Large intestine (tissue), 3 donors: ENCODE measurements at regions not wholly inside any gene's neighbourhood (a gene's known extent, or its start where the extent isn't known, plus 50 kb on each side); places are given as distances from the start of the nearest gene placed in this dataset.
A peak's percentile ranks its signal among the peaks of the same experiment; 100 is the strongest.

Experiments used
- DNase-seq, 2 donors: peaks; one replicate each; pipeline versions ENCODE4 v3.0.0 to v3.0.0-alpha.2; 2013
- H3K27ac ChIP-seq: one replicate; pipeline ENCODE4 v1.5.1; 2013; ENCODE audit warnings: low read length
- H3K27me3 ChIP-seq: 2 replicates; pipeline ENCODE4 v1.6.1; 2013; ENCODE audit warnings: low read length; ENCODE audit not compliant: control insufficient read depth, insufficient read depth
- H3K36me3 ChIP-seq: 2 replicates; pipeline ENCODE4 v1.6.1; 2013; ENCODE audit warnings: low read length; ENCODE audit not compliant: control insufficient read depth, insufficient read depth
- H3K4me1 ChIP-seq: one replicate; pipeline ENCODE4 v1.6.1; 2013; ENCODE audit warnings: low read length; ENCODE audit not compliant: control insufficient read depth, insufficient read depth
- H3K4me3 ChIP-seq: one replicate; pipeline ENCODE4 v1.5.1; 2013; ENCODE audit warnings: low read length
- H3K9me3 ChIP-seq: one replicate; pipeline ENCODE4 v1.6.1; 2013; ENCODE audit warnings: mild to moderate bottlenecking, low read depth, low read length, moderate library complexity; ENCODE audit not compliant: control insufficient read depth
- WGBS: methylation state at CpG from one replicate; pipeline ENCODE4 v1.1.5; 2013; ENCODE audit warnings: low lambda C conversion rate; ENCODE audit not compliant: insufficient coverage; 5-methylcytosine and 5-hydroxymethylcytosine counted together

GRCh38 chr13:52975969-52976368 is 52.6 kb upstream of the OLFM4 start:
- WGBS: 100% methylated on average over 2 of the region's 5 CpGs

DNA sequence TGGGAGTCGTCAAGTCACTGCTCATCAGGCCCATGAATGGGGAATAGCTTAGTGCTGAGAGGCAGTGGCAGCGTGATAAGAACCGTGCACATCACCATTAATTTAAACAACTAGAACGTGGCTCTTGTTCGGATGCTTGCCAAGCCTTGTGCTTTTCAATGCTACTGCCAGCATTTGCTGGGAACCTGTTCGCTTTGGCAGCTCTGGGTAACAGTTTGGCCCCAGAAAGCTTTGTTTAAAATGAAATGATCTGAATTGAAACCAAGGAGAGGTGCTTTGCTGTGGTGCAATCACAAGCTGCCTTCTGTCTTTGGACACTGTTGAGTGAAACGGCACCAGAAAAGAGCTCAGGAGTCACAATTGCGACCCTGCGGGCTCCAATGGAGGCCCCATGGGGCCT is 53.5 kb upstream of the OLFM4 start:
- no peaks in the 10 kb centered on the region for H3K9me3 ChIP-seq
- H3K4me3 ChIP-seq: no peak overlapping the region
- DNase-seq: no peak
- H3K36me3 ChIP-seq: no peaks in the 10 kb centered on the region
- WGBS: no CpG with 5 or more reads among the region's 9 CpGs
- no peak overlapping the region for H3K27ac ChIP-seq
- H3K27me3 ChIP-seq: no peaks in the 10 kb centered on the region
- H3K4me1 ChIP-seq: no peaks in the 10 kb centered on the region

More at GRCh38 chr13:52975969-52976368, 52.6 kb upstream of the OLFM4 start:
- no peaks in the 10 kb centered on the region for H3K9me3 ChIP-seq
- DNase-seq: no peak
- no peaks in the 10 kb centered on the region for H3K36me3 ChIP-seq
- H3K27me3 ChIP-seq: no peaks in the 10 kb centered on the region
- H3K4me1 ChIP-seq: no peaks in the 10 kb centered on the region
- H3K27ac ChIP-seq: no peak overlapping the region
- H3K4me3 ChIP-seq: no peak overlapping the region

DNA sequence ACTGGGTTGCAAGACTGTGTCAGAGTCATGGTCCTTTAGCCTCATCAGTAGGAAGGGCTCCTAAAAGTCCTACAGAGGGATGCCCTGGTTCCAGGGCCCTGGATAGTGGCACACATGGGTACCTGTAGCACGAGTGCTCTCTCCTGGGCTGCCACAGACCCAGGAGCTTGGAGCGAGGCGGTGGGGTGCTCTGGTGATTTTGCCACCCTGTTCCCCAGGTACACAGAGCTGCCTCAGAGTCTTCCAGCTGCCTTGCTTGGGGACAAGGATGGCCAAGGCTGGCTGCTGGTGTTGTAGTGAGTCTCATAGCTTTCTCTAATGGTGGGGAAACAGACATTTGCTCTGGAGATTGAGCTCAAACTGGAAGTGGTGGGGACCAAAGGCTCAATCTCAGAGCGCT is 53.9 kb upstream of the OLFM4 start:
- Histone ChIP-seq H3K36me3 (no peaks in the 10 kb centered on the region), H3K4me1 (no peaks in the 10 kb centered on the region), H3K27ac (no peak overlapping the region), H3K9me3 (no peaks in the 10 kb centered on the region), H3K27me3 (no peaks in the 10 kb centered on the region), H3K4me3 (no peak overlapping the region)
- no CpG with 5 or more reads among the region's 4 CpGs for WGBS
- DNase-seq: no peak

DNA sequence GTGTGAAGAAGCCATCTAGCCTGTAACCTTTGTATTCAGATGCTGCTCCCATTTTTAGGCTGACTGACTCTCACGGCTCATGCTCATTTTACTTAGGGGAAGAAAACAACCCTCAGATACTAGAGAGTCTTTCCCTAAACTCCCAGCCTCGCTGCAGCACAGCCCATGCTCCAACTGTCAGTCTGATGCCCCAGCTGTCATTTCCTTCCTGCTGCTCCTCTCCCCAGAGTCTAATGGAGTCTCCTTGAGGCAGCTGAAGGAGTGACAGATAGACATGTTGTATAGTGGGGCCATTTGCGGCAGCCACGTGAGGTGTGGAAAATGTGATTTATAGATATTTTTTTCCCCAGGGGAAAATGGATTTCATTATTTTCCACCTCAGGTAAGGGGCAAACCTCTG is 59.2 kb upstream of the OLFM4 start:
- no peak for DNase-seq
- no peaks in the 10 kb centered on the region for H3K4me1 ChIP-seq
- H3K9me3 ChIP-seq: no peaks in the 10 kb centered on the region
- H3K4me3 ChIP-seq: no peak overlapping the region
- H3K27ac ChIP-seq: no peak overlapping the region
- H3K27me3 ChIP-seq: peaks cover 3% of the 10 kb centered on the region
- H3K36me3 ChIP-seq: no peaks in the 10 kb centered on the region
- WGBS: 0% methylated on average over 1 of the region's 4 CpGs

- no peak overlapping the region for H3K4me3 ChIP-seq
Measured at GRCh38 chr13:52968074-52968700, 60.4 kb upstream of the OLFM4 start.

DNA sequence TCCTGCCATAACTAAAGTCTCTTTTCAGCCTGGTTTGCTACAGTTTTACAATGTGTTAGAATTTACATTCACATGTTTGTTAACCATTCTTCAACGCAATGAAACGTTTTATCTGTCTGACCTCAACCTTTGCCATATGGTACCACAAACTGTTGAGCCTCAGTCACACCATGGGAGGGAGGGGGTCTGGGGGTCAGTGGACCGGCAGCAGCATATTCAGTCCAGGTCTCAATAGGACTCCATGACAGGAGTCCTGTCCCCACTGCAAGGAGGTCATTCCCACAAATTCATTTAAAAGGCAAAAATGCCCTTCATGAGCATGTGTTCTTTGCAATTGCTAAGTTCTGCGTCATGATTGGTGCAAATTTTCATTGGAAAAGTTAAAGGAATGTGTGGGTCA is 66.6 kb upstream of the OLFM4 start:
- WGBS: no CpG with 5 or more reads among the region's 4 CpGs
- H3K4me3 ChIP-seq: no peak overlapping the region

More at GRCh38 chr13:52968074-52968700, 60.4 kb upstream of the OLFM4 start:
- whole genome bisulfite sequencing: 0% methylated on average over 4 of the region's 13 CpGs
- no peaks in the 10 kb centered on the region for H3K36me3 ChIP-seq
- peak; percentile 59 to 65 for DNase-seq
- H3K9me3 ChIP-seq: no peaks in the 10 kb centered on the region
- H3K27me3 ChIP-seq: peaks cover 3% of the 10 kb centered on the region
- no peak overlapping the region for H3K27ac ChIP-seq
- H3K4me1 ChIP-seq: no peaks in the 10 kb centered on the region

GRCh38 chr13:52961256-52961910 is 67.2 kb upstream of the OLFM4 start:
- no CpG with 5 or more reads among the region's 3 CpGs for WGBS
- no peak overlapping the region for H3K4me3 ChIP-seq
- no peak overlapping the region for H3K27ac ChIP-seq
- no peaks in the 10 kb centered on the region for H3K9me3 ChIP-seq
- no peak for DNase-seq
- H3K36me3 ChIP-seq: no peaks in the 10 kb centered on the region
- no peaks in the 10 kb centered on the region for H3K27me3 ChIP-seq
- no peaks in the 10 kb centered on the region for H3K4me1 ChIP-seq

More for the DNA sequence above, 66.6 kb upstream of the OLFM4 start:
- no peak overlapping the region for H3K27ac ChIP-seq
- DNase-seq: no peak
- H3K4me1 ChIP-seq: no peaks in the 10 kb centered on the region
- no peaks in the 10 kb centered on the region for H3K36me3 ChIP-seq
- H3K9me3 ChIP-seq: no peaks in the 10 kb centered on the region
- no peaks in the 10 kb centered on the region for H3K27me3 ChIP-seq

DNA sequence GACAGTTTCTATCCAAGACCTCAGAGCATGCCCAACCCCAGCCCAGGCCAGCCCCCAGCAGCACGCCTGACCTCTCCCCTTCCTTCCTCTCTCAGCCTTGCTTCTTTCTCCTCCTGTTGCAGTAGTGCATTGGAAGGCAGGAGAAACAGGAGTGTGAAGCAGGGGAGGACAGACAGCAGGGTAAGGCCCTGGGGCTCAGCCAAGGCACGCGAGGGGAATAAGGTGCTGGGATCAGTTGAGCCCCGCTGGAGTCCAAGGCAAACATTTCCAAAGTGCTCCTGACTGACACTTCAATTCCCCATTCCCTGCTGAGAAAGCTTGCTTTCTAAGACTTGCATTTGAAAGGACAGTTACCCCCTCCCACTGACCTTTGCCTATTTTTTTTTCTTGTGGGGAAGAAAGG is 73.1 kb upstream of the OLFM4 start:
- H3K9me3 ChIP-seq: no peaks in the 10 kb centered on the region
- no peaks in the 10 kb centered on the region for H3K4me1 ChIP-seq
- WGBS: no CpG with 5 or more reads among the region's 4 CpGs
- H3K27ac ChIP-seq: no peak overlapping the region
- no peak for DNase-seq
- no peaks in the 10 kb centered on the region for H3K27me3 ChIP-seq
- H3K36me3 ChIP-seq: no peaks in the 10 kb centered on the region
- H3K4me3 ChIP-seq: no peak overlapping the region

DNA sequence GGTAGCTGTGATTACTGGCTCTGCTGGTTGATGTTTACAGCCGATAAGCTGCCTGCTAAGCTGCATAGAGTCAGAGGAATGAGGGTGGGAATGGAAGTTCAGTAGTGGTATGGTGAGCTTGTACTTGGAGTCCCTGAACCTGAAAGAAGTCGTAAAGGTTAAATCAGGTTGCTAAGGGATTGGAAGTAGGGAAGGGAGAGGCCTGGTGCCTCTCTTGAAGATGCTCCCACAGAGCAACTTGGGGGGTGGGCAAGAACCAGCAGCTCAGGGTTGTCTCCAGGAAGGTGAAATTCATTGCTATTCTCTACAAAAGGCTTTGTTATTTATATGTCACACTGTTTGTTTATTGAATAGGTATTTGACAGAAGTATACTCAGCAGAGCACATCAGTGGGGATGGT is 73.8 kb upstream of the OLFM4 start:
- 17% methylated on average over 1 of the region's 2 CpGs for WGBS
- H3K4me3 ChIP-seq: no peak overlapping the region

GRCh38 chr13:52950436-52950956 is 78.1 kb upstream of the OLFM4 start:
- Histone ChIP-seq H3K4me3 (no peak overlapping the region), H3K27ac (no peak overlapping the region), H3K4me1 (no peaks in the 10 kb centered on the region), H3K9me3 (no peaks in the 10 kb centered on the region), H3K27me3 (no peaks in the 10 kb centered on the region), H3K36me3 (no peaks in the 10 kb centered on the region)
- 100% methylated on average over 1 of the region's 6 CpGs for WGBS
- DNase-seq: no peak

More for the DNA sequence above, 73.8 kb upstream of the OLFM4 start:
- no peaks in the 10 kb centered on the region for H3K36me3 ChIP-seq
- no peaks in the 10 kb centered on the region for H3K4me1 ChIP-seq
- H3K27ac ChIP-seq: no peak overlapping the region
- DNase-seq: no peak
- H3K27me3 ChIP-seq: no peaks in the 10 kb centered on the region
- no peaks in the 10 kb centered on the region for H3K9me3 ChIP-seq

DNA sequence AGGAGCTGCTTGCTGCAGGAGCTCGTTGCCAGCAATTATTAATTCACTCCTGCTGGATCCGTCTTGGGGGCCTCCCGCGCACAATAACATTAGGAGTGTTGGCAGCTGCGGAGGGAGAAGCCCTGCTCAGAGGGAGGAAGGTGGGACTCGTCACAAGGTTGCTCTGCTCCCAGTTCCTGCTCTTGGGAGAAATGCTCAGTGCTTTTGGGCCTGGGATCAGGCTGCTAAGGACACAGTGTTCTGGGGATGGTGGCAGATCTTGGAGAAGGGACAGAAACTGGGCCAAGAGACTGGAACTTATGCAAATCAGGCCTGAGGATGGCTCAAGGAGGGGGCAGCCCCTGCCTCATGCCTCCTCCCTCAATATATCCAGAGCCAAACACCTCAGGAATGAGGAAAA is 78.9 kb upstream of the OLFM4 start:
- Histone ChIP-seq H3K4me3 (no peak overlapping the region), H3K27me3 (no peaks in the 10 kb centered on the region), H3K27ac (no peak overlapping the region), H3K4me1 (no peaks in the 10 kb centered on the region), H3K36me3 (no peaks in the 10 kb centered on the region), H3K9me3 (no peaks in the 10 kb centered on the region)
- WGBS: no CpG with 5 or more reads among the region's 6 CpGs
- DNase-seq: no peak
